ENCODE measurements at regions not wholly inside any gene's neighbourhood (a gene's known extent, or its start where the extent isn't known, plus 50 kb on each side); places are given as distances from the start of the nearest gene placed in this dataset.

- TF ChIP-seq, protein P1, sequence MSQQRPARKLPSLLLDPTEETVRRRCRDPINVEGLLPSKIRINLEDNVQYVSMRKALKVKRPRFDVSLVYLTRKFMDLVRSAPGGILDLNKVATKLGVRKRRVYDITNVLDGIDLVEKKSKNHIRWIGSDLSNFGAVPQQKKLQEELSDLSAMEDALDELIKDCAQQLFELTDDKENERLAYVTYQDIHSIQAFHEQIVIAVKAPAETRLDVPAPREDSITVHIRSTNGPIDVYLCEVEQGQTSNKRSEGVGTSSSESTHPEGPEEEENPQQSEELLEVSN (IDR thresholded peaks at IDR 0.05) = 0 out of 2 replicates have a peak, but pooled peaks have one; percentile 0
- no peak for TF ChIP-seq CTBP2 (IDR thresholded peaks at IDR 0.05; ENCODE audit: borderline replicate concordance, insufficient read depth, insufficient read length, low read length)
- Histone ChIP-seq H3K56ac (replicated peaks; ENCODE audit: insufficient read length, low read depth, low read length) (no peak overlapping the region), H2BK15ac (ENCODE audit: low read length) (no peak overlapping the region), H2BK12ac (ENCODE audit: low read depth, low read length) (no peak overlapping the region), H4K20me1 (replicated peaks in 1 of 2; ENCODE audit: control insufficient read depth in 1 of 2, insufficient read depth in 2 of 2, low read length in 2 of 2) (no peaks in the 10 kb centered on the region), H3K4ac (replicated peaks; ENCODE audit: insufficient read length, low read depth, low read length) (no peak overlapping the region), H3K79me2 (ENCODE audit: control insufficient read depth in 1 of 2, insufficient read depth in 2 of 2, low read length in 2 of 2) (no peaks in the 10 kb centered on the region), H2AFZ (ENCODE audit: low read length) (no peak overlapping the region), H4K8ac (ENCODE audit: extremely low read depth, insufficient read depth, low read length) (no peak overlapping the region; the same call in 1 of the 2 replicates), H3K23me2 (ENCODE audit: low read depth, low read length) (no peaks in the 10 kb centered on the region), H3K36me3 (ENCODE audit: control insufficient read depth in 2 of 4, insufficient read depth in 4 of 4, low read length in 3 of 4) (no peaks in the 10 kb centered on the region), H4K5ac (ENCODE audit: insufficient read length, low read depth, low read length) (no peak overlapping the region), H3K9ac (replicated peaks in 1 of 4; ENCODE audit: extremely low read depth in 1 of 4, low read depth in 3 of 4, low read length in 3 of 4) (no peak overlapping the region), H2AK5ac (ENCODE audit: low read depth, low read length) (no peak overlapping the region), H2BK20ac (ENCODE audit: low read length) (no peak overlapping the region), H2BK5ac (ENCODE audit: low read depth, low read length) (no peak overlapping the region), H3K27me3 (replicated peaks in 1 of 4; ENCODE audit: control insufficient read depth in 3 of 4, extremely low read depth in 1 of 4, insufficient read depth in 3 of 4, low read length in 3 of 4) (no peaks in the 10 kb centered on the region), H3K23ac (ENCODE audit: insufficient read length) (no peak overlapping the region), H3K79me1 (ENCODE audit: low read depth, low read length) (no peaks in the 10 kb centered on the region), H3K4me2 (ENCODE audit: insufficient read depth in 1 of 2, low read depth in 2 of 2, low read length in 2 of 2) (no peak overlapping the region), H3K14ac (ENCODE audit: insufficient read length) (no peak overlapping the region), H3K4me1 (replicated peaks in 1 of 4; ENCODE audit: control insufficient read depth in 3 of 4, insufficient read depth in 4 of 4, low read length in 3 of 4) (no peaks in the 10 kb centered on the region), H3K18ac (ENCODE audit: extremely low read depth, low read length) (no peak overlapping the region), H3K4me3 (ENCODE audit: extremely low read depth in 1 of 4, insufficient read depth in 2 of 4, low read depth in 3 of 4, low read length in 4 of 4) (no peak overlapping the region), H3K27ac (ENCODE audit: low read depth, low read length) (no peak overlapping the region), H4K91ac (replicated peaks; ENCODE audit: insufficient read length, low read length) (no peak overlapping the region), H3K9me3 (ENCODE audit: insufficient read depth in 2 of 2, low read depth in 1 of 2, low read length in 1 of 2) (peaks cover 4 to 10% of the 10 kb centered on the region in 2 experiments; a peak in 2 of 4 replicates), H2BK120ac (replicated peaks; ENCODE audit: low read depth, low read length) (no peak overlapping the region)
- ChIA-PET CTCF (ENCODE audit: partially characterized antibody) (no interaction called here), POLR2A (ENCODE audit: partially characterized antibody) (no interaction called here)
- WGBS, 2 experiments (ENCODE audit: extremely low coverage in 1 of 2, insufficient coverage in 1 of 2, insufficient read length in 1 of 2, insufficient replicate concordance in 2 of 2, low coverage in 1 of 2, low lambda C conversion rate in 2 of 2, missing lambda C conversion rate in 1 of 2) = 95% methylated on average over 10 of the region's 10 CpGs; no CpG with 5 or more reads in 1 of the 2 experiments
- DNase-seq (ENCODE audit: low read depth in 1 of 2, low spot score in 2 of 2) = no peak
- FAIRE-seq = no peak
These were observed 107.9 kb upstream of the GPC1 start for GRCh38 chr2:240327566-240327965.

Data from H1 (cell line).